HepG2 (cell line): ENCODE measurements at regions not wholly inside any gene's neighbourhood (a gene's known extent, or its start where the extent isn't known, plus 50 kb on each side); places are given as distances from the start of the nearest gene placed in this dataset.

ENCODE experiments used
- ATM ChIP-seq: fragments of 450-650 bp; IDR thresholded peaks from 2 replicates; pipeline ENCODE4 v1.7.1; 2017; ENCODE audit warnings: mild to moderate bottlenecking, borderline replicate concordance
- CBX1 ChIP-seq: IDR thresholded peaks from one replicate; pipeline ENCODE4 v1.6.1; 2016; ENCODE audit warnings: antibody characterized with exemption, low read depth
- CBX2 ChIP-seq, 2 experiments: fragments of 200-600 bp in 1 of 2; sonication (generic); formaldehyde crosslinking in 1 of 2; IDR thresholded peaks; 2 replicates each; pipeline versions ENCODE4 v1.7.0 to v1.8.1; 2018 to 2022; ENCODE audit warnings: low read depth in 2 of 2, low read length in 1 of 2, mild to moderate bottlenecking in 1 of 2, missing genetic modification reagents in 1 of 2
- CCDC6 ChIP-seq: sonication (generic); formaldehyde crosslinking; IDR thresholded peaks from 2 replicates; pipeline ENCODE4 v1.8.1; 2022; ENCODE audit warnings: mild to moderate bottlenecking, missing genetic modification reagents, moderate library complexity
- HDAC2 ChIP-seq: sonication (generic); formaldehyde crosslinking; IDR thresholded peaks from 2 replicates; pipeline ENCODE4 v1.4.0; 2020; ENCODE audit warnings: missing genetic modification reagents
- HINFP ChIP-seq: sonication (generic); formaldehyde crosslinking; IDR thresholded peaks from 2 replicates; pipeline ENCODE4 v1.4.0; 2020; ENCODE audit warnings: low read depth, mild to moderate bottlenecking, missing genetic modification reagents
- ISL2 ChIP-seq: sonication (generic); formaldehyde crosslinking; IDR thresholded peaks from 2 replicates; pipeline ENCODE4 v1.5.0; 2020; ENCODE audit warnings: missing genetic modification reagents
- MAX ChIP-seq: IDR thresholded peaks from 2 replicates; pipeline ENCODE4 v1.6.1; 2012; ENCODE audit warnings: inconsistent platforms
- NFIC ChIP-seq: IDR thresholded peaks from 2 replicates; pipeline ENCODE4 v1.6.1; 2012; ENCODE audit warnings: mild to moderate bottlenecking, low read length, inconsistent platforms
- RAD21 ChIP-seq: fragments of 450-650 bp; formaldehyde crosslinking; IDR thresholded peaks from 2 replicates; pipeline ENCODE4 v1.5.0; 2020; ENCODE audit warnings: mild to moderate bottlenecking
- SIN3A ChIP-seq: IDR thresholded peaks from 2 replicates; pipeline ENCODE4 v1.6.1; 2011; ENCODE audit warnings: low read depth, mild to moderate bottlenecking, control low read depth, low read length, borderline replicate concordance
- SMAD9 ChIP-seq: sonication (generic); formaldehyde crosslinking; IDR thresholded peaks from 2 replicates; pipeline ENCODE4 v1.5.1; 2020; ENCODE audit warnings: mild to moderate bottlenecking, missing genetic modification reagents
- SOX5 ChIP-seq: IDR thresholded peaks from 2 replicates; pipeline ENCODE4 v1.6.1; 2016; ENCODE audit warnings: borderline replicate concordance
- SRY ChIP-seq: sonication (generic); formaldehyde crosslinking; IDR thresholded peaks from 2 replicates; pipeline ENCODE4 v1.8.0; 2022; ENCODE audit warnings: mild to moderate bottlenecking, missing genetic modification reagents
- TRIM24 ChIP-seq: sonication (generic); formaldehyde crosslinking; IDR thresholded peaks from 2 replicates; pipeline ENCODE4 v1.8.0; 2022; ENCODE audit warnings: mild to moderate bottlenecking, missing genetic modification reagents
- ZNF282 ChIP-seq: fragments of 450-650 bp; IDR thresholded peaks from 2 replicates; pipeline ENCODE4 v1.6.1; 2018; ENCODE audit not compliant: partially characterized antibody
- ZNF292 ChIP-seq: sonication (generic); formaldehyde crosslinking; IDR thresholded peaks from 2 replicates; pipeline ENCODE4 v1.8.1; 2022; ENCODE audit warnings: mild to moderate bottlenecking, low read depth, missing genetic modification reagents, borderline replicate concordance
- ZNF619 ChIP-seq: sonication (generic); formaldehyde crosslinking; IDR thresholded peaks from 2 replicates; pipeline ENCODE4 v1.4.0; 2020; ENCODE audit warnings: mild to moderate bottlenecking, missing genetic modification reagents
- TF ChIP-seq, protein P1 (sequence below): sonication (generic); formaldehyde crosslinking; IDR thresholded peaks from 2 replicates; pipeline ENCODE4 v1.4.0; 2020; ENCODE audit warnings: missing genetic modification reagents, mild to moderate bottlenecking, borderline replicate concordance
- TF ChIP-seq, protein P2 (sequence below): sonication (generic); formaldehyde crosslinking; IDR thresholded peaks from 2 replicates; pipeline ENCODE4 v1.5.0; 2020; ENCODE audit warnings: mild to moderate bottlenecking, missing genetic modification reagents, moderate library complexity
- TF ChIP-seq, protein P3 (sequence below): IDR thresholded peaks from 2 replicates; pipeline ENCODE4 v1.4.0; 2020; ENCODE audit warnings: mild to moderate bottlenecking, missing genetic modification reagents

- TF ChIP-seq ATM (no peak), CBX2 (IDR thresholded peaks at IDR 0.05; ENCODE audit: low read depth, low read length) (no peak), CBX2 (CRISPR knock-in tag; IDR thresholded peaks at IDR 0.05; ENCODE audit: low read depth) (no peak), HDAC2 (CRISPR knock-in tag) (0 out of 2 replicates have a peak, but pooled peaks have one; percentile 21), MAX (peak; percentile 71), CBX1 (no peak), SRY (no peak), CCDC6 (CRISPR knock-in tag) (no peak), ISL2 (no peak), ZNF282 (no peak), HINFP (CRISPR knock-in tag) (no peak), NFIC (peak; percentile 62; the same call in 1 of the 2 replicates), SMAD9 (CRISPR knock-in tag) (no peak), RAD21 (CRISPR knock-in tag) (no peak), TRIM24 (0 out of 2 replicates have a peak, but pooled peaks have one; percentile 81), SOX5 (peak; percentile 92), SIN3A (no peak), ZNF292 (CRISPR knock-in tag) (0 out of 2 replicates have a peak, but pooled peaks have one; percentile 27), ZNF619 (CRISPR knock-in tag) (no peak)
- TF ChIP-seq, protein P1, sequence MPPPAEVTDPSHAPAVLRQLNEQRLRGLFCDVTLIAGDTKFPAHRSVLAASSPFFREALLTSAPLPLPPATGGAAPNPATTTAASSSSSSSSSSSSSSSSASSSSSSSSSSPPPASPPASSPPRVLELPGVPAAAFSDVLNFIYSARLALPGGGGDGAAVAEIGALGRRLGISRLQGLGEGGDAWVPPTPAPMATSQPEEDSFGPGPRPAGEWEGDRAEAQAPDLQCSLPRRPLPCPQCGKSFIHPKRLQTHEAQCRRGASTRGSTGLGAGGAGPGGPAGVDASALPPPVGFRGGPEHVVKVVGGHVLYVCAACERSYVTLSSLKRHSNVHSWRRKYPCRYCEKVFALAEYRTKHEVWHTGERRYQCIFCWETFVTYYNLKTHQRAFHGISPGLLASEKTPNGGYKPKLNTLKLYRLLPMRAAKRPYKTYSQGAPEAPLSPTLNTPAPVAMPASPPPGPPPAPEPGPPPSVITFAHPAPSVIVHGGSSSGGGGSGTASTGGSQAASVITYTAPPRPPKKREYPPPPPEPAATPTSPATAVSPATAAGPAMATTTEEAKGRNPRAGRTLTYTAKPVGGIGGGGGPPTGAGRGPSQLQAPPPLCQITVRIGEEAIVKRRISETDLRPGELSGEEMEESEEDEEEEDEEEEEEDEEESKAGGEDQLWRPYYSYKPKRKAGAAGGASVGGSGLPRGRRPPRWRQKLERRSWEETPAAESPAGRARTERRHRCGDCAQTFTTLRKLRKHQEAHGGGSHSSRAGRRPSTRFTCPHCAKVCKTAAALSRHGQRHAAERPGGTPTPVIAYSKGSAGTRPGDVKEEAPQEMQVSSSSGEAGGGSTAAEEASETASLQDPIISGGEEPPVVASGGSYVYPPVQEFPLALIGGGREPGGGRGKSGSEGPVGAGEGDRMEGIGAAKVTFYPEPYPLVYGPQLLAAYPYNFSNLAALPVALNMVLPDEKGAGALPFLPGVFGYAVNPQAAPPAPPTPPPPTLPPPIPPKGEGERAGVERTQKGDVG (CRISPR knock-in tag) = no peak
- TF ChIP-seq, protein P2, sequence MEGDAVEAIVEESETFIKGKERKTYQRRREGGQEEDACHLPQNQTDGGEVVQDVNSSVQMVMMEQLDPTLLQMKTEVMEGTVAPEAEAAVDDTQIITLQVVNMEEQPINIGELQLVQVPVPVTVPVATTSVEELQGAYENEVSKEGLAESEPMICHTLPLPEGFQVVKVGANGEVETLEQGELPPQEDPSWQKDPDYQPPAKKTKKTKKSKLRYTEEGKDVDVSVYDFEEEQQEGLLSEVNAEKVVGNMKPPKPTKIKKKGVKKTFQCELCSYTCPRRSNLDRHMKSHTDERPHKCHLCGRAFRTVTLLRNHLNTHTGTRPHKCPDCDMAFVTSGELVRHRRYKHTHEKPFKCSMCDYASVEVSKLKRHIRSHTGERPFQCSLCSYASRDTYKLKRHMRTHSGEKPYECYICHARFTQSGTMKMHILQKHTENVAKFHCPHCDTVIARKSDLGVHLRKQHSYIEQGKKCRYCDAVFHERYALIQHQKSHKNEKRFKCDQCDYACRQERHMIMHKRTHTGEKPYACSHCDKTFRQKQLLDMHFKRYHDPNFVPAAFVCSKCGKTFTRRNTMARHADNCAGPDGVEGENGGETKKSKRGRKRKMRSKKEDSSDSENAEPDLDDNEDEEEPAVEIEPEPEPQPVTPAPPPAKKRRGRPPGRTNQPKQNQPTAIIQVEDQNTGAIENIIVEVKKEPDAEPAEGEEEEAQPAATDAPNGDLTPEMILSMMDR (CRISPR knock-in tag) = no peak
- TF ChIP-seq, protein P3, sequence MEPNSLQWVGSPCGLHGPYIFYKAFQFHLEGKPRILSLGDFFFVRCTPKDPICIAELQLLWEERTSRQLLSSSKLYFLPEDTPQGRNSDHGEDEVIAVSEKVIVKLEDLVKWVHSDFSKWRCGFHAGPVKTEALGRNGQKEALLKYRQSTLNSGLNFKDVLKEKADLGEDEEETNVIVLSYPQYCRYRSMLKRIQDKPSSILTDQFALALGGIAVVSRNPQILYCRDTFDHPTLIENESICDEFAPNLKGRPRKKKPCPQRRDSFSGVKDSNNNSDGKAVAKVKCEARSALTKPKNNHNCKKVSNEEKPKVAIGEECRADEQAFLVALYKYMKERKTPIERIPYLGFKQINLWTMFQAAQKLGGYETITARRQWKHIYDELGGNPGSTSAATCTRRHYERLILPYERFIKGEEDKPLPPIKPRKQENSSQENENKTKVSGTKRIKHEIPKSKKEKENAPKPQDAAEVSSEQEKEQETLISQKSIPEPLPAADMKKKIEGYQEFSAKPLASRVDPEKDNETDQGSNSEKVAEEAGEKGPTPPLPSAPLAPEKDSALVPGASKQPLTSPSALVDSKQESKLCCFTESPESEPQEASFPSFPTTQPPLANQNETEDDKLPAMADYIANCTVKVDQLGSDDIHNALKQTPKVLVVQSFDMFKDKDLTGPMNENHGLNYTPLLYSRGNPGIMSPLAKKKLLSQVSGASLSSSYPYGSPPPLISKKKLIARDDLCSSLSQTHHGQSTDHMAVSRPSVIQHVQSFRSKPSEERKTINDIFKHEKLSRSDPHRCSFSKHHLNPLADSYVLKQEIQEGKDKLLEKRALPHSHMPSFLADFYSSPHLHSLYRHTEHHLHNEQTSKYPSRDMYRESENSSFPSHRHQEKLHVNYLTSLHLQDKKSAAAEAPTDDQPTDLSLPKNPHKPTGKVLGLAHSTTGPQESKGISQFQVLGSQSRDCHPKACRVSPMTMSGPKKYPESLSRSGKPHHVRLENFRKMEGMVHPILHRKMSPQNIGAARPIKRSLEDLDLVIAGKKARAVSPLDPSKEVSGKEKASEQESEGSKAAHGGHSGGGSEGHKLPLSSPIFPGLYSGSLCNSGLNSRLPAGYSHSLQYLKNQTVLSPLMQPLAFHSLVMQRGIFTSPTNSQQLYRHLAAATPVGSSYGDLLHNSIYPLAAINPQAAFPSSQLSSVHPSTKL (CRISPR knock-in tag) = peak; percentile 90
These were observed 1458.4 kb upstream of the CADM2 start (continued) for GRCh38 chr3:83500422-83500821.
